GM18907 (cell line): ENCODE measurements at regions not wholly inside any gene's neighbourhood (a gene's known extent, or its start where the extent isn't known, plus 50 kb on each side); places are given as distances from the start of the nearest gene placed in this dataset.

Experiments used
- ATAC-seq: cut with Tn5 transposase; IDR thresholded peaks from one replicate; pipeline ENCODE4 v1.9.1; 2021; ENCODE audit warnings: mild to moderate bottlenecking, moderate library complexity; ENCODE audit not compliant: unreplicated experiment

- ATAC-seq, result no peak
Measured at GRCh38 chr7:159269745-159270144, 125.1 kb upstream of the VIPR2 start.

- no peak for ATAC-seq
Measured at GRCh38 chr7:159263430-159263829, 118.8 kb upstream of the VIPR2 start.

GRCh38 chr7:159253657-159254056 lies 109.0 kb upstream of the VIPR2 start:
- ATAC-seq, result no peak

- no peak for ATAC-seq
Measured at GRCh38 chr7:159250471-159250870, 105.8 kb upstream of the VIPR2 start.

GRCh38 chr7:159249671-159250070 lies 105.0 kb upstream of the VIPR2 start:
- no peak for ATAC-seq

- no peak for ATAC-seq
Measured at GRCh38 chr7:159247910-159248309, 103.2 kb upstream of the VIPR2 start.

GRCh38 chr7:159246702-159247480 lies 102.2 kb upstream of the VIPR2 start:
- ATAC-seq, result no peak

- no peak for ATAC-seq
Measured at GRCh38 chr7:159240962-159241361, 96.3 kb upstream of the VIPR2 start.

GRCh38 chr7:159239028-159239427 lies 94.4 kb upstream of the VIPR2 start:
- ATAC-seq, result no peak

- no peak for ATAC-seq
Measured at GRCh38 chr7:159238541-159238940, 93.9 kb upstream of the VIPR2 start.

GRCh38 chr7:159237022-159237653 lies 92.5 kb upstream of the VIPR2 start:
- no peak for ATAC-seq

- ATAC-seq, result no peak
Measured at GRCh38 chr7:159231017-159231416, 86.3 kb upstream of the VIPR2 start.

GRCh38 chr7:159229683-159230475 lies 85.2 kb upstream of the VIPR2 start:
- no peak for ATAC-seq

GRCh38 chr7:159227433-159227832 lies 82.8 kb upstream of the VIPR2 start:
- no peak for ATAC-seq

GRCh38 chr7:159226011-159226702 lies 81.5 kb upstream of the VIPR2 start:
- no peak for ATAC-seq

GRCh38 chr7:159218607-159219006 lies 73.9 kb upstream of the VIPR2 start:
- ATAC-seq, result no peak

- ATAC-seq, result no peak
Measured at GRCh38 chr7:159218170-159218569, 73.5 kb upstream of the VIPR2 start.

- no peak for ATAC-seq
Measured at GRCh38 chr7:159215076-159215475, 70.4 kb upstream of the VIPR2 start.

- ATAC-seq, result no peak
Measured at GRCh38 chr7:159213253-159213652, 68.6 kb upstream of the VIPR2 start.

GRCh38 chr7:159212226-159212625 lies 67.6 kb upstream of the VIPR2 start:
- ATAC-seq, result no peak

- no peak for ATAC-seq
Measured at GRCh38 chr7:159211540-159212182, 67.0 kb upstream of the VIPR2 start.
